ENCODE measurements at regions not wholly inside any gene's neighbourhood (a gene's known extent, or its start where the extent isn't known, plus 50 kb on each side); places are given as distances from the start of the nearest gene placed in this dataset.
A peak's percentile ranks its signal among the peaks of the same experiment; 100 is the strongest.

DNA sequence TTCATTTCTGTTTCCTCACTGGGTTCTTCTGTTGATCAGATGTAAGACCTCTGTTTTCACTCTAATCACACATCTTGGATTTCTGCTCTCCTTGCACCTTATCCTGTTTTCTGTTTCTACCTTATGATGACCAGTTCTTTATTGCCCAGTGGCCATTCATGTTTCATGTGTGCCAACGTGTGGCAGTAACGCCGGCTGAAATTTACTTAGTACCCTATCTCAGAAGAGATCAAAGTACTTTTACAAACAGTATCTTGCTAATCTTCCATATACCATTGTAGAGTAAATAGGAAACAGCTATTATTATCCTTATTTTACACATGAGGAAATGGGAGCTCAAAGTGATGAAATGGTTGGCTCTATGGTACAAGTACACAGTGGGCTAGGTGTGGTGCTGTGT, 74.0 kb downstream of the GATA3 start:
- POLR2A ChIA-PET: interaction anchor here (0.6 kb wide), 1 partner anchor 121 kb away, joined by 4 read pairs; no protein-coding TSS in a partner anchor
- H3K4me1 Mint-ChIP-seq: peaks cover 29% of the 10 kb centered on the region
- intact Hi-C loops (cut with DNase I, micrococcal nuclease): no loop called here
- CTCF ChIA-PET: interaction anchor here (0.6 to 2.3 kb wide), 2 partner anchors 10 to 98 kb away, joined by 3 to 9 read pairs; no protein-coding TSS in a partner anchor
- DNase-seq (no peak), ATAC-seq (no peak)
- no peak overlapping the region for H3K27ac Mint-ChIP-seq
- no peaks in the 10 kb centered on the region for H3K36me3 Mint-ChIP-seq (ENCODE audit: low read depth)
- H3K27me3 Mint-ChIP-seq: peaks cover 6% of the 10 kb centered on the region
- no peaks in the 10 kb centered on the region for H3K9me3 Mint-ChIP-seq (ENCODE audit: low read depth)
- H3K4me3 Mint-ChIP-seq: no peak overlapping the region

DNA sequence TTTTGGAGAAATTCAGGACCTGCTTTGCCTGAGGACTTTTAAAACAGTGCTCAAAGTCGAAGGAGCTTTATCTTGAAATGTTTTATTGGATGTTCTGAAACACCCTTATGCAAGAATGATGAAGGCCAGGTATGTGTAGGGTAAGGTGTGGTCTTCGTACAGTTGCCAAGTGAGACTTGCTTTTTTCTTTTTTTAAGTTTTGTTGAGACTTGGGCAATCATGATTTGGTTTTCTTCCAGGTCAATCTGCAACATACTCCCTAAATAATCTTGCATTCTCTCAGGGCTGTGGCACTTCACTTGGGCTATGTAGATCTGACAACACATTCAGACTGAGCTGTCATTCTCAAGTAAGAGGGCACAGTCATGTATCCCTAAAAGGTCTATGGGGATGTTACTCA, 75.0 kb downstream of the GATA3 start:
- Mint-ChIP-seq H3K4me3 (no peak overlapping the region), H3K27ac (no peak overlapping the region), H3K4me1 (peaks cover 36% of the 10 kb centered on the region), H3K27me3 (peaks cover 7% of the 10 kb centered on the region), H3K36me3 (ENCODE audit: low read depth) (no peaks in the 10 kb centered on the region), H3K9me3 (ENCODE audit: low read depth) (no peaks in the 10 kb centered on the region)
- no peak for DNase-seq
- CTCF ChIA-PET: interaction anchor here (0.6 to 2.3 kb wide), 2 partner anchors 11 to 99 kb away, joined by 3 to 9 read pairs; no protein-coding TSS in a partner anchor
- ATAC-seq: no peak
- intact Hi-C loops (cut with DNase I, micrococcal nuclease): no loop called here
- POLR2A ChIA-PET: interaction anchor here (0.6 kb wide), 1 partner anchor 120 kb away, joined by 4 read pairs; no protein-coding TSS in a partner anchor

DNA sequence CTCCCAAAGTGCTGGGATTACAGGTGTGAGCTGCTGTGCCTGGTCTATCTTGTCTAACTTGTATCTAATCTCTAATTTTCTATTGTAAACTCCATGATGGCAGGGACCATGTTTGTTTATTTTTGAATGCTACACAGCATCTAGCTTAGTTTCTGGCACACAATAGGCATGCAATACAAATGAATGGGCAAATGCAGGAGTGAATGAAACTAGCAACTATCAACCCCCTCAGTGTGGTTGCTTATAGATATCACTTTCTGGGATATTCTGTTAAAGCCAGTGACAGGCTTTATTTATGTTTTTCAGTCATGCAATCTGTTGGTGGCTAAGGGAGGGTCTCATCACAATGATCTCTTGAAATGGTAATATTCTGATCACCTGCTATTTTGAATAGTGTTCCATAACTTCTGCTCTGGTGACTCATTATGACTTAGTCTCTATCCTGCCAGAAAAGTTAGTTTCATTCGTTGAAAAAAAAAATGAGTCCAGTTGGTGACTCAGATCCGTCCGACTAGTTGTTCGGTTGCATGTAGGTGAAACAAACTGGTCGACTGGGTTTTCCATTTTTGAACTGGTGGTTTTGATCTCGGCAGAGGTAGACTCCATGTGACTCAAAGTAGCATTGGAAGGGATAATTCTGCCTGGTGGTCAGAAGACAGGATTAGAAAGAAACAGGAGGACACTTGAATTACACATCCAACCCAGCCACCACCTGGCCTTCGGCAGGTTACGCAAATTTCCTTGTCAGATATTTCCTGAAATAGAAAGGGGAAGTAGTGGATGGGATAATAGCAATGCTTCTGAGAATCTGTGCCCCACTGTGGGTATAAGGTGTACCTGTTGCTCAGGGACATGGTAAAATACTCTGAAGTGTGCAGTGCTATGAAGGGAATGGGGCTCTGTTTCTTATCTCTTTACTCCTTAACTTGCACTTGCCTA, 76.8 kb downstream of the GATA3 start:
- ATAC-seq: peak; percentile 82
- ChIA-PET CTCF (interaction anchor here (0.6 to 0.7 kb wide), 2 partner anchors 10 to 286 kb away, joined by 3 read pairs; no protein-coding TSS in a partner anchor), POLR2A (interaction anchor here (0.9 kb wide), 1 partner anchor 65 kb away, joined by 4 read pairs; no protein-coding TSS in a partner anchor)
- Mint-ChIP-seq H3K9me3 (ENCODE audit: low read depth) (no peaks in the 10 kb centered on the region), H3K4me3 (no peak overlapping the region), H3K36me3 (ENCODE audit: low read depth) (no peaks in the 10 kb centered on the region), H3K27ac (peak overlapping the region; percentile 51), H3K27me3 (peaks cover 7% of the 10 kb centered on the region), H3K4me1 (peaks cover 40% of the 10 kb centered on the region)
- intact Hi-C loops (cut with DNase I, micrococcal nuclease): loop anchor here (1.0 to 10.0 kb wide), 10 partner anchors 64 to 961 kb away; no protein-coding TSS in a partner anchor
- DNase-seq: peak; percentile 56

DNA sequence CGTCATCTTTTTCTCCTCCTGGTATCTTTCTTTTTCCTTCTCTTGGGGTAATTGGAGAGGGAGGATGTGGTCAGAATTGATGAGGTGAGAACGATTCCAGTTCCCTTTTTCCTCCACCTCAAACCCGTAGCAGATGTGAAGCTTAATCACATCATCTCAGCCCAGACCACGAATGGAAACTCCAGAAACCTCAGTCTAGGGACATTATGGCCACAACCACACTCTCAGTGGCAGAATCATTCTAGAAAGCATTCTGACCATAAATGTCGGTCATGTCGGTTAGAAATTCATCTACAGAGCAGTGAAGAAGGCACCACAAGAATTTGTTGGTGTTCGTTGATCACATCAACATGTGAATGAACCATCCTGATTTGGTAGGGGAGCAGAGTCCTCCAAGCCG, 78.7 kb downstream of the GATA3 start:
- CTCF ChIA-PET: interaction anchor here (0.7 kb wide), 1 partner anchor 126 kb away, joined by 3 read pairs; no protein-coding TSS in a partner anchor
- ATAC-seq: peak; percentile 11
- Mint-ChIP-seq H3K4me3 (peak overlapping the region; percentile 49), H3K27me3 (peaks cover 7% of the 10 kb centered on the region), H3K27ac (peak overlapping the region; percentile 81), H3K36me3 (ENCODE audit: low read depth) (no peaks in the 10 kb centered on the region), H3K4me1 (peaks cover 59% of the 10 kb centered on the region), H3K9me3 (ENCODE audit: low read depth) (no peaks in the 10 kb centered on the region)
- peak; percentile 76 for DNase-seq
- intact Hi-C loops (cut with DNase I, micrococcal nuclease): loop anchor here (1.0 to 10.0 kb wide), 11 partner anchors 73 to 959 kb away; no protein-coding TSS in a partner anchor
- POLR2A ChIA-PET: no interaction called here

DNA sequence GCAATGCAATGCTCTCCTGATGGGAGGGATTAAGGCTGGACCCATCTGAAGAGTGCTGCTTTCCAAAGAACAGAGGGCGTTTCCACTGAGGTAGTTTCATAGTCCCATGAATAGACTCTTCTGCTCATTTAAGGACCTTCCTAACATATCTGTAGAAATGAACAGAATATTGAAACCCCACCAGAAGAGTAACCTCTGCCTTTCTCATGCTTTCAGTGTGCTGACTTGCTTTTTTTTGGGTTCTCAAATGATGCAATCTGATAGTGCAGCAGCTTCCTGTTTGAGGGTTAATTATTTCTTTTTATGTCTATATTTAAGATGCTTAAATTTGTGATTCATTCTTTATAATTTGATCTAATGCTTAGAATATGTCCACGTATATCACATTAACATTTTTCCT, 82.2 kb downstream of the GATA3 start:
- ATAC-seq (peak; percentile 22), DNase-seq (no peak)
- Mint-ChIP-seq H3K36me3 (ENCODE audit: low read depth) (no peaks in the 10 kb centered on the region), H3K4me1 (peaks cover 52% of the 10 kb centered on the region), H3K9me3 (ENCODE audit: low read depth) (no peaks in the 10 kb centered on the region), H3K4me3 (peak overlapping the region; percentile 67), H3K27ac (peak overlapping the region; percentile 90), H3K27me3 (peaks cover 7% of the 10 kb centered on the region)
- intact Hi-C loops (cut with DNase I, micrococcal nuclease): loop anchor here (2.0 to 10.0 kb wide), 8 partner anchors 102 to 956 kb away; no protein-coding TSS in a partner anchor
- CTCF ChIA-PET: interaction anchor here (0.8 kb wide), 2 partner anchors 26 to 82 kb away, joined by 3 read pairs; partner anchors contain the start of gene GATA3
- POLR2A ChIA-PET: no interaction called here

DNA sequence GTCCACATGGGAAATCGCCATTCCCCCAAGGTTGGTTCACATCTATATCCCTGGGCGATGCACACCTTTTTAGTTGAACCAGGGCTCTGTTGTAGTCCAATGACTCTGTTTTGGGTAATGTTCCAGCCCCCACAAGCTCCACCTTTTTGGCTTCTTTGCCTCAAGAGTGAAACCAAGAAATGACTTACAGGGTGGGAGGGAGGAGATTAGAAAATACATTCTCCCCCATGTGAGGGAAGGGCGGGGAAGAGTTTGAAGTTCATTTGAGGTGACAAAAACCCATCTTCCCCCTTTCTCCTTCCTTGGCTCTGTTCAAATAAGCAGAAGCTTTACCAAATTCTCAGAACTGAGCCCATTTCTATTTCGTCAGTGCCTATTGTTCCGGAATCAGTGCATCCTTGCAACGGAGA, 82.8 kb downstream of the GATA3 start:
- Mint-ChIP-seq H3K4me1 (peaks cover 46% of the 10 kb centered on the region), H3K9me3 (ENCODE audit: low read depth) (no peaks in the 10 kb centered on the region), H3K27ac (peak overlapping the region; percentile 90), H3K4me3 (peak overlapping the region; percentile 67), H3K36me3 (ENCODE audit: low read depth) (no peaks in the 10 kb centered on the region), H3K27me3 (peaks cover 7% of the 10 kb centered on the region)
- DNase-seq: peak; percentile 64
- intact Hi-C loops (cut with DNase I, micrococcal nuclease): loop anchor here (2.0 to 10.0 kb wide), 8 partner anchors 102 to 955 kb away; no protein-coding TSS in a partner anchor
- POLR2A ChIA-PET: interaction anchor here (0.6 to 0.7 kb wide), 3 partner anchors 106 to 385 kb away, joined by 3 to 4 read pairs (median 3); no protein-coding TSS in a partner anchor
- ATAC-seq: peak; percentile 73
- CTCF ChIA-PET: interaction anchor here (0.8 kb wide), 2 partner anchors 27 to 77 kb away, joined by 3 read pairs; no protein-coding TSS in a partner anchor

DNA sequence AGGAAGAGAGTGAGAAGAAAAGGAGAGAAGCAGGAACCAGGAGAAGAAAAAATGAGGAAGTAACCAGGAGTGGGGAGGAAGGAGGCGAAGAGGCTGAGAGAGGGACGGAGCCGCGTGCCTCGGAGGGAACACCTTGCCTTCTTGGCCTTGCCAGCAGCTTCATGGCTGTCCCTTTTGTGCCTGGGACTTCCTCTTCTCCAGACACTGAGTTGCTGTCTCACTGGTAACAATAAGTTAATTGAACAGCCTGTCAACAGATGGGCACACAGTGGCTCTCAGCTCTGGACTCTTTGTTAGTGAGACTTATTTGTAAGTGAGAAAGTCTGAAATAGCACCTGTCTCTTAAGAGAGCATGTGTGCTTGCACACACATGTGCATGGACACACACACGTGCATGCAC, 83.2 kb downstream of the GATA3 start:
- H3K27ac Mint-ChIP-seq: peak overlapping the region; percentile 90
- no peaks in the 10 kb centered on the region for H3K9me3 Mint-ChIP-seq (ENCODE audit: low read depth)
- intact Hi-C loops (cut with DNase I, micrococcal nuclease): loop anchor here (2.0 to 10.0 kb wide), 8 partner anchors 101 to 955 kb away; no protein-coding TSS in a partner anchor
- ChIA-PET CTCF (interaction anchor here (0.8 kb wide), 1 partner anchor 77 kb away, joined by 3 read pairs; no protein-coding TSS in a partner anchor), POLR2A (interaction anchor here (0.6 to 0.7 kb wide), 4 partner anchors 68 to 385 kb away, joined by 3 to 4 read pairs (median 3); no protein-coding TSS in a partner anchor)
- H3K36me3 Mint-ChIP-seq (ENCODE audit: low read depth): no peaks in the 10 kb centered on the region
- peak; percentile 53 for DNase-seq
- peaks cover 44% of the 10 kb centered on the region for H3K4me1 Mint-ChIP-seq
- peaks cover 7% of the 10 kb centered on the region for H3K27me3 Mint-ChIP-seq
- peak; percentile 37 for ATAC-seq
- peak overlapping the region; percentile 67 for H3K4me3 Mint-ChIP-seq

DNA sequence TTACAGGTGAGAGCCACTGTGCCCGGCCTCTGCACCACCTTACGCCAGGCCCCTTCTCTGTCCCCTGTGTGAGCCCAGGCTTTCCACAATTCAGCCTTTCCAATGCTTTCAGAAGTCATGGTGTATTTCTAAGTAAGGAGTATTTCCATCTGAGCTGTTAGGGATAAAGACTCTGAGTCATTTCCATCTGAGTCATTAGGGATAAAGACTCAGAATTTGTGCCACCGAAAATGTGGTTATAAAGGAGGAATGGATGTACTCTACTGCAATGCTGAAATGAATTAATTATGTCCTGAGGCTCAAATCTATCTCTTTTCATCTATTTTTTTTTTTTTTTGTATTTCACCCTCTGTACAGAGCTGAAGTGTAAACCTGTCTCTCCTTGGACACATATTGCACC, 84.0 kb downstream of the GATA3 start:
- peak overlapping the region; percentile 60 for H3K27ac Mint-ChIP-seq
- H3K36me3 Mint-ChIP-seq (ENCODE audit: low read depth): no peaks in the 10 kb centered on the region
- POLR2A ChIA-PET: interaction anchor here (0.6 kb wide), 1 partner anchor 69 kb away, joined by 3 read pairs; no protein-coding TSS in a partner anchor
- peaks cover 36% of the 10 kb centered on the region for H3K4me1 Mint-ChIP-seq
- ATAC-seq: no peak
- H3K9me3 Mint-ChIP-seq (ENCODE audit: low read depth): no peaks in the 10 kb centered on the region
- CTCF ChIA-PET: interaction anchor here (0.6 kb wide), 1 partner anchor 640 kb away, joined by 3 read pairs; no protein-coding TSS in a partner anchor
- intact Hi-C loops (cut with DNase I, micrococcal nuclease): loop anchor here (5.0 to 10.0 kb wide), 4 partner anchors 179 to 954 kb away; no protein-coding TSS in a partner anchor
- peaks cover 2% of the 10 kb centered on the region for H3K27me3 Mint-ChIP-seq
- no peak for DNase-seq
- H3K4me3 Mint-ChIP-seq: no peak overlapping the region

DNA sequence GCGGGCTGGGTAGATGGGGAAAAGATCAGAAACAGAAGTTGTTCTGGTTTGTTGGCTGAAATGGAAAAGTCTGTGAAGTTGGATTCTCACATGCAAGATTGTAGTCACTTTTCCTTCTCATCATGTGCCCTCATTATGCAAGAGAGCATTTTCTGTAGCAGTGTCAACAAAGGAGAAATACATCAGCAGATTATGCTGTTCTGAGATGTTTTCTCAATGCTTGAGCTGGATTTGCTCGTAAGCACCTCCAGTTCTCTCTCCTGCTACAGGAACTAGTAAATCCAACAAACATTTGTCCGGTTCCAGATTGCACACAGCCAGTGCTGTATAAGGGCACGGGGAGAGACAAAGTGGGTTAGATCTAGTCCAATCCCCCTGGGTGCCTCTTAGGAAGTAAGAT, 90.0 kb downstream of the GATA3 start:
- Mint-ChIP-seq H3K9me3 (ENCODE audit: low read depth) (no peaks in the 10 kb centered on the region), H3K27ac (no peak overlapping the region), H3K36me3 (ENCODE audit: low read depth) (no peaks in the 10 kb centered on the region), H3K27me3 (peaks cover 2% of the 10 kb centered on the region), H3K4me1 (no peaks in the 10 kb centered on the region), H3K4me3 (no peak overlapping the region)
- POLR2A ChIA-PET: no interaction called here
- CTCF ChIA-PET: no interaction called here
- ATAC-seq: no peak
- intact Hi-C loops (cut with DNase I, micrococcal nuclease): no loop called here
- DNase-seq: no peak

DNA sequence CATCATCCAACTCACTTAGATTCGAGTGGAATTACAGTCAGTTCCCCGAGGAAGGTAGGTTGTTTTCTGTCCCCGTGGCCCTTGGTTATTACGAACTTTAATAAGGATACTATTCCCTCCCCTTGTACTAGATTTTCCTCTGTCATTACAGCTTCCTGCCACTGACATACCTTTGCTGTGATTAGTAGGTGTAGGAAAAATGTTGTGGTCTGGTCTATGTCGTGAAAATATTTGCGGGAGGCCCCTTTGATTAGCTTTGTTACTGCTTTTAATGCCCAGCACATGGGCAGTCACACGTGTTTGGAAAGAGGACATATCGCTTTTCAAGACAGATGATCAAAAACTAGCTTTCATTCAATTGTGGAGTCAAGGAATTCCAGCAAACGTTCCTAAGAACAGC, 92.2 kb downstream of the GATA3 start:
- H3K36me3 Mint-ChIP-seq (ENCODE audit: low read depth): no peaks in the 10 kb centered on the region
- DNase-seq: no peak
- H3K27me3 Mint-ChIP-seq: peaks cover 2% of the 10 kb centered on the region
- ATAC-seq: no peak
- H3K9me3 Mint-ChIP-seq (ENCODE audit: low read depth): no peaks in the 10 kb centered on the region
- intact Hi-C loops (cut with DNase I, micrococcal nuclease): no loop called here
- POLR2A ChIA-PET: no interaction called here
- H3K27ac Mint-ChIP-seq: no peak overlapping the region
- no peak overlapping the region for H3K4me3 Mint-ChIP-seq
- CTCF ChIA-PET: no interaction called here
- H3K4me1 Mint-ChIP-seq: no peaks in the 10 kb centered on the region

DNA sequence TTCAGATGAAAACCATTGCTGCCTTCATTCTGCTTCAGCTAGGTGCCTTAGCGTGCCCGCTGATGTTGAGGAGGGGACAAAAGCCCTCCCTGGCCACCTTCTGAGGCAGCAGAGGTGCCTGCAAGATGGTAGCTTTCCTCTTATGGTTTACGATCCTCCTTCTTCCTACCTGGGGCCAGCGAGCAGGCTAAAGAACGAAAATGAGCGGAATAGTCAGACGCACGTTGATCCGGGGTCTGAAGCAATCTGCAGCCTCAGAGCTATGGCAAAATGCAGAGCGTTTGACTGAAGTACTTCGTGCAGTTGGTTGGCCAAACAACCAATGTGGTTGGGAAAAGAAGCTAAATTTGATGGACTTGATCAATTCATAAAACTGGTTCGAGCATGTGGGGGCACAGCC, 95.5 kb downstream of the GATA3 start:
- POLR2A ChIA-PET: no interaction called here
- no peak overlapping the region for H3K27ac Mint-ChIP-seq

More for the DNA sequence above, 95.5 kb downstream of the GATA3 start:
- Mint-ChIP-seq H3K27me3 (peaks cover 2% of the 10 kb centered on the region), H3K36me3 (ENCODE audit: low read depth) (no peaks in the 10 kb centered on the region), H3K4me1 (peaks cover 5% of the 10 kb centered on the region), H3K9me3 (ENCODE audit: low read depth) (no peaks in the 10 kb centered on the region), H3K4me3 (no peak overlapping the region)
- intact Hi-C loops (cut with DNase I, micrococcal nuclease): no loop called here
- DNase-seq: no peak
- CTCF ChIA-PET: interaction anchor here (0.6 kb wide), 1 partner anchor 957 kb away, joined by 4 read pairs; no protein-coding TSS in a partner anchor
- ATAC-seq: no peak
